ENCODE measurements at regions not wholly inside any gene's neighbourhood (a gene's known extent, or its start where the extent isn't known, plus 50 kb on each side); places are given as distances from the start of the nearest gene placed in this dataset.

GRCh38 chr12:126469211-126469610, 1404.0 kb downstream of the AACS start:
- Histone ChIP-seq H3K4me1 (ENCODE audit: insufficient read depth, low read length) (no peaks in the 10 kb centered on the region), H3K27me3 (ENCODE audit: low read length) (no peaks in the 10 kb centered on the region), H3K4me2 (ENCODE audit: low read length) (no peak overlapping the region), H3K36me3 (ENCODE audit: low read depth, low read length) (no peaks in the 10 kb centered on the region), H3F3A (ENCODE audit: low read length, unreplicated experiment) (no peaks in the 10 kb centered on the region), H3K79me2 (ENCODE audit: low read length) (no peaks in the 10 kb centered on the region), H3K27ac (ENCODE audit: low read length) (no peak overlapping the region), H3K9me3 (ENCODE audit: low read length) (peaks cover 7% of the 10 kb centered on the region; the same call in 1 of the 2 replicates), H3K9me2 (replicated peaks; ENCODE audit: low read length) (no peaks in the 10 kb centered on the region), H2AFZ (ENCODE audit: low read length) (no peak overlapping the region), H4K20me1 (ENCODE audit: low read length) (no peaks in the 10 kb centered on the region), H3K4me3 (ENCODE audit: low read length) (no peak overlapping the region), H3K9ac (ENCODE audit: low read length) (no peak overlapping the region)
- POLR2A ChIA-PET (ENCODE audit: unreplicated experiment) = no interaction called here
- CTCF ChIA-PET = no interaction called here
- no peak for TF ChIP-seq CTCF (conservative IDR thresholded peaks at IDR 0.05; ENCODE audit: low read depth, low read length)
- TF ChIP-seq EZH2 (IDR thresholded peaks at IDR 0.05; ENCODE audit: low read length, unreplicated experiment) = no peak
- no peak for TF ChIP-seq EZH2phosphoT487 (IDR thresholded peaks at IDR 0.05; ENCODE audit: borderline replicate concordance, low read length)
- ATAC-seq (no peak), DNase-seq (no peak)
- intact Hi-C loops (cut with micrococcal nuclease) = no loop called here
- no TSS peak for BruUV-seq (replicated peaks)

GRCh38 chr12:126474703-126475102, 1409.5 kb downstream of the AACS start:
- intact Hi-C loops (cut with micrococcal nuclease) = no loop called here
- H3K4me3 ChIP-seq (ENCODE audit: low read length) = no peak overlapping the region
- no peak for ATAC-seq
- H3K9me3 ChIP-seq (ENCODE audit: low read length) = peaks cover 7% of the 10 kb centered on the region; the same call in 1 of the 2 replicates
- no peaks in the 10 kb centered on the region for H3K9me2 ChIP-seq (replicated peaks; ENCODE audit: low read length)
- no peak overlapping the region for H3K27ac ChIP-seq (ENCODE audit: low read length)
- no peak overlapping the region for H3K9ac ChIP-seq (ENCODE audit: low read length)
- no peak overlapping the region for H3K4me2 ChIP-seq (ENCODE audit: low read length)
- H2AFZ ChIP-seq (ENCODE audit: low read length) = no peak overlapping the region
- BruUV-seq (replicated peaks) = no TSS peak
- no peaks in the 10 kb centered on the region for H3K27me3 ChIP-seq (ENCODE audit: low read length)
- no peaks in the 10 kb centered on the region for H3F3A ChIP-seq (ENCODE audit: low read length, unreplicated experiment)
- TF ChIP-seq CTCF (conservative IDR thresholded peaks at IDR 0.05; ENCODE audit: low read depth, low read length) = no peak
- TF ChIP-seq EZH2phosphoT487 (IDR thresholded peaks at IDR 0.05; ENCODE audit: borderline replicate concordance, low read length) = no peak
- TF ChIP-seq EZH2 (IDR thresholded peaks at IDR 0.05; ENCODE audit: low read length, unreplicated experiment) = no peak
- H4K20me1 ChIP-seq (ENCODE audit: low read length) = no peaks in the 10 kb centered on the region
- ChIA-PET POLR2A (ENCODE audit: unreplicated experiment) (no interaction called here), CTCF (no interaction called here)
- H3K79me2 ChIP-seq (ENCODE audit: low read length) = no peaks in the 10 kb centered on the region
- H3K4me1 ChIP-seq (ENCODE audit: insufficient read depth, low read length) = no peaks in the 10 kb centered on the region
- no peaks in the 10 kb centered on the region for H3K36me3 ChIP-seq (ENCODE audit: low read depth, low read length)
- DNase-seq = peak; percentile 43

- H3F3A ChIP-seq (ENCODE audit: low read length, unreplicated experiment) = no peaks in the 10 kb centered on the region
- DNase-seq (no peak), ATAC-seq (no peak)
- intact Hi-C loops (cut with micrococcal nuclease) = no loop called here
- no peaks in the 10 kb centered on the region for H3K9me3 ChIP-seq (ENCODE audit: low read length)
- no peaks in the 10 kb centered on the region for H4K20me1 ChIP-seq (ENCODE audit: low read length)
- no peaks in the 10 kb centered on the region for H3K27me3 ChIP-seq (ENCODE audit: low read length)
- H3K9me2 ChIP-seq (replicated peaks; ENCODE audit: low read length) = no peaks in the 10 kb centered on the region
- no peak overlapping the region for H3K9ac ChIP-seq (ENCODE audit: low read length)
- no peaks in the 10 kb centered on the region for H3K79me2 ChIP-seq (ENCODE audit: low read length)
- BruUV-seq (replicated peaks) = no TSS peak
- no peak overlapping the region for H3K4me2 ChIP-seq (ENCODE audit: low read length)
- CTCF ChIA-PET = no interaction called here
- H3K4me3 ChIP-seq (ENCODE audit: low read length) = no peak overlapping the region
- no peak overlapping the region for H2AFZ ChIP-seq (ENCODE audit: low read length)
- peaks cover 12% of the 10 kb centered on the region for H3K4me1 ChIP-seq (ENCODE audit: insufficient read depth, low read length)
- no peak for TF ChIP-seq EZH2 (IDR thresholded peaks at IDR 0.05; ENCODE audit: low read length, unreplicated experiment)
- no peak for TF ChIP-seq EZH2phosphoT487 (IDR thresholded peaks at IDR 0.05; ENCODE audit: borderline replicate concordance, low read length)
- no peak for TF ChIP-seq CTCF (conservative IDR thresholded peaks at IDR 0.05; ENCODE audit: low read depth, low read length)
- no peaks in the 10 kb centered on the region for H3K36me3 ChIP-seq (ENCODE audit: low read depth, low read length)
- POLR2A ChIA-PET (ENCODE audit: unreplicated experiment) = no interaction called here
- H3K27ac ChIP-seq (ENCODE audit: low read length) = no peak overlapping the region
Measured at GRCh38 chr12:126480451-126480850, 1415.2 kb downstream of the AACS start.

Measured in PC-3 (cell line).